Lower leg skin (tissue), 4 donors: ENCODE measurements at regions not wholly inside any gene's neighbourhood (a gene's known extent, or its start where the extent isn't known, plus 50 kb on each side); places are given as distances from the start of the nearest gene placed in this dataset.

Experiments used
- DNase-seq, 2 donors: peaks; one replicate each; pipeline ENCODE4 v3.0.0-alpha.2; 2019; ENCODE audit warnings: low spot score in 2 of 2
- H3K4me3 ChIP-seq: fragments of 200-600 bp; sonication (generic); 2 replicates; pipeline ENCODE4 v1.5.1; 2017; ENCODE audit warnings: mild to moderate bottlenecking, low read depth; ENCODE audit not compliant: poor library complexity, severe bottlenecking
- CTCF ChIP-seq, 3 donors: fragments of 450-650 bp; IDR thresholded peaks; one replicate each; pipeline ENCODE4 v1.5.1; 2016; ENCODE audit warnings: antibody characterized with exemption in 3 of 3, mild to moderate bottlenecking in 3 of 3, moderate library complexity in 2 of 3
- POLR2A ChIP-seq, 2 donors: fragments of 450-650 bp; IDR thresholded peaks; one replicate each; pipeline ENCODE4 v1.6.1; 2016 to 2017; ENCODE audit warnings: antibody characterized with exemption in 2 of 2, mild to moderate bottlenecking in 1 of 2, moderate library complexity in 1 of 2
- WGBS, 2 donors: methylation state at CpG; one replicate each; pipeline ENCODE4 v1.1.5; 2018; 5-methylcytosine and 5-hydroxymethylcytosine counted together
- intact Hi-C: fragments of 100-400 bp; cut with DNase I; formaldehyde crosslinking; loops from one replicate; pipeline ENCODE4 v1.15.0; 2023; ENCODE audit warnings: low total_unique reads

GRCh38 chr10:109071539-109071938 is 851.8 kb downstream of the XPNPEP1 start:
- intact Hi-C loops, result no loop called here
- WGBS, 2 donors, result 45 to 57% methylated on average over 2 of the region's 2 CpGs
- no peak for DNase-seq
- TF ChIP-seq CTCF (IDR thresholded peaks at IDR 0.05) (no peak), POLR2A (IDR thresholded peaks at IDR 0.05) (no peak)
- H3K4me3 ChIP-seq, result no peak overlapping the region

DNA sequence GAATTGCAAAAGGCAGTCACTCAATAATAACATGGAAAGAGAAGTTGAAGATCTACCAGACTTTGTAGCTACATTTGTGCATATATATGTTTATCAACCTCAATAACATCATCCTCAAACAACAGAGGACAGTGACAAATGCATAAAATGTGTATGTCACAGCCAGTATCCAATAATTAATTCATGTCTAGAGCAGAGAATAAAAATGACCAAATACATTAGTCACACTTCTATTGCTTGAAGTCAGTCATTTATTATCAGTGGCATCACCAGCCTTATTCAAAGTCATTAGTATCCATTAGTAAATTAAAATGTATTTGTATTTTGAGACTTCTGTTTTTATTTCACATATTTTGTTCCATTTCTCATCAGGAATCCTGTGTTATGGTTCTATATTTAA is 852.8 kb downstream of the XPNPEP1 start:
- DNase-seq, result no peak
- TF ChIP-seq CTCF (IDR thresholded peaks at IDR 0.05) (no peak), POLR2A (IDR thresholded peaks at IDR 0.05) (no peak)
- intact Hi-C loops, result no loop called here
- no peak overlapping the region for H3K4me3 ChIP-seq

- no peak overlapping the region for H3K4me3 ChIP-seq
- no peak for DNase-seq
- intact Hi-C loops, result no loop called here
- TF ChIP-seq CTCF (IDR thresholded peaks at IDR 0.05) (no peak), POLR2A (IDR thresholded peaks at IDR 0.05) (no peak)
Measured at GRCh38 chr10:109067031-109067430, 856.3 kb downstream of the XPNPEP1 start.

- no peak for TF ChIP-seq POLR2A (IDR thresholded peaks at IDR 0.05)
- no peak for TF ChIP-seq CTCF (IDR thresholded peaks at IDR 0.05)
- 53 to 64% methylated on average over 2 of the region's 2 CpGs for WGBS, 2 donors
- DNase-seq, result no peak
- intact Hi-C loops, result no loop called here
- no peak overlapping the region for H3K4me3 ChIP-seq
Measured at GRCh38 chr10:109065821-109066220, 857.5 kb downstream of the XPNPEP1 start.

GRCh38 chr10:109062371-109062770 is 860.9 kb downstream of the XPNPEP1 start:
- DNase-seq, result no peak
- TF ChIP-seq CTCF (IDR thresholded peaks at IDR 0.05) (no peak), POLR2A (IDR thresholded peaks at IDR 0.05) (no peak)
- no peak overlapping the region for H3K4me3 ChIP-seq
- intact Hi-C loops, result no loop called here

DNA sequence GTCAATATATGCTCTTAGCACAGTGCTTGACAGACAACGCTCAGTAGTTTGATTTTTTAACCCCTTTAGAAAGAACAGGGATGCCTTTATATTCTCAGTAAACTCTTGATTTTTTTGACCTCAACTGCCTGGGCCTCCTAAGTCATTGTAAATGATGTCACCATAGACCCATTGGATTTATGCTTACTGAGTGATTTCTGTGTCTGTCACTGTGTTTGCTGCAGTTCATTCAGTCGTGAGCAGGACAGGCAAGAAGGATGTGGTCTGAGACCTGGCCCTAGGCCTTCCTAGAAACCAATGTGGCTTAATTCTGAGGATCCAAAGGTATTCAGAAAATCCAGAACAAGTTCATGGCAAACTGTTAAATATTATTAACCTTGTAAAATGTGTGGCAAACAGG is 868.1 kb downstream of the XPNPEP1 start:
- 74 to 77% methylated on average over 2 of the region's 2 CpGs for WGBS, 2 donors
- DNase-seq, result no peak
- no peak overlapping the region for H3K4me3 ChIP-seq
- TF ChIP-seq CTCF (IDR thresholded peaks at IDR 0.05) (no peak), POLR2A (IDR thresholded peaks at IDR 0.05) (no peak)
- intact Hi-C loops, result no loop called here
